Trophoblast cell (in vitro differentiated cells and primary cell): ENCODE measurements at regions not wholly inside any gene's neighbourhood (a gene's known extent, or its start where the extent isn't known, plus 50 kb on each side); places are given as distances from the start of the nearest gene placed in this dataset.

Experiments
- DNase-seq, 2 donors: peaks; one replicate each; pipeline ENCODE4 v3.0.0-alpha.2; 2016
- H2AFZ ChIP-seq: 2 replicates; pipeline ENCODE4 v1.6.1; 2013; ENCODE audit warnings: low read length, moderate library complexity, mild to moderate bottlenecking; ENCODE audit not compliant: insufficient read depth, poor library complexity
- H2AK5ac ChIP-seq: 2 replicates; pipeline ENCODE4 v1.6.1; 2013; ENCODE audit warnings: mild to moderate bottlenecking, low read length
- H2BK120ac ChIP-seq: 2 replicates; pipeline ENCODE4 v1.6.1; 2013; ENCODE audit warnings: low read length, mild to moderate bottlenecking, moderate library complexity; ENCODE audit not compliant: insufficient read depth, poor library complexity
- H2BK12ac ChIP-seq: 2 replicates; pipeline ENCODE4 v1.6.1; 2013; ENCODE audit warnings: mild to moderate bottlenecking, low read length, moderate library complexity
- H2BK5ac ChIP-seq: 2 replicates; pipeline ENCODE4 v1.6.1; 2013; ENCODE audit warnings: low read length, low read depth, moderate library complexity, mild to moderate bottlenecking; ENCODE audit not compliant: poor library complexity
- H3K14ac ChIP-seq: 2 replicates; pipeline ENCODE4 v1.6.1; 2013; ENCODE audit warnings: mild to moderate bottlenecking, low read length
- H3K18ac ChIP-seq: 2 replicates; pipeline ENCODE4 v1.6.1; 2013; ENCODE audit warnings: mild to moderate bottlenecking, low read length
- H3K23ac ChIP-seq: 2 replicates; pipeline ENCODE4 v1.6.1; 2013; ENCODE audit warnings: low read length
- H3K27ac ChIP-seq: 2 replicates; pipeline ENCODE4 v1.5.1; 2013; ENCODE audit warnings: low read depth, mild to moderate bottlenecking, inconsistent platforms, low read length, moderate library complexity
- H3K27me3 ChIP-seq: 2 replicates; pipeline ENCODE4 v1.6.1; 2013; ENCODE audit warnings: inconsistent platforms, mild to moderate bottlenecking, low read length, moderate library complexity; ENCODE audit not compliant: insufficient read depth
- H3K36me3 ChIP-seq, 2 experiments: 1 replicate in 1 of 2; 2 replicates in 1 of 2; pipeline ENCODE4 v1.6.1; 2013; ENCODE audit warnings: low read length in 2 of 2, mild to moderate bottlenecking in 2 of 2, moderate library complexity in 1 of 2; ENCODE audit not compliant: insufficient read depth in 2 of 2, control insufficient read depth in 1 of 2
- H3K4ac ChIP-seq: 2 replicates; pipeline ENCODE4 v1.6.1; 2013; ENCODE audit warnings: low read depth, mild to moderate bottlenecking, low read length, moderate library complexity
- H3K4me1 ChIP-seq, 2 experiments: 1 replicate in 1 of 2; 2 replicates in 1 of 2; pipeline ENCODE4 v1.6.1; 2013; ENCODE audit warnings: low read length in 2 of 2, mild to moderate bottlenecking in 2 of 2, moderate library complexity in 1 of 2; ENCODE audit not compliant: insufficient read depth in 2 of 2, control insufficient read depth in 1 of 2
- H3K4me2 ChIP-seq: 2 replicates; pipeline ENCODE4 v1.6.1; 2013; ENCODE audit warnings: inconsistent platforms, mild to moderate bottlenecking, low read length, moderate library complexity
- H3K4me3 ChIP-seq: 2 replicates; pipeline ENCODE4 v1.5.1; 2013; ENCODE audit warnings: mild to moderate bottlenecking, low read depth, low read length, inconsistent platforms
- H3K79me1 ChIP-seq: one replicate; pipeline ENCODE4 v1.6.1; 2013; ENCODE audit warnings: low read length
- H3K79me2 ChIP-seq: 2 replicates; pipeline ENCODE4 v1.6.1; 2013; ENCODE audit warnings: low read length, mild to moderate bottlenecking; ENCODE audit not compliant: control insufficient read depth, insufficient read depth, poor library complexity
- H3K9ac ChIP-seq: 2 replicates; pipeline ENCODE4 v1.6.1; 2013; ENCODE audit warnings: mild to moderate bottlenecking, low read length
- H3K9me3 ChIP-seq: 2 replicates; pipeline ENCODE4 v1.6.1; 2013; ENCODE audit warnings: low read depth, mild to moderate bottlenecking, control low read depth, inconsistent platforms, low read length; ENCODE audit not compliant: insufficient read depth
- H4K12ac ChIP-seq: 2 replicates; pipeline ENCODE4 v1.6.1; 2013; ENCODE audit warnings: low read depth, mild to moderate bottlenecking, low read length, moderate library complexity
- H4K8ac ChIP-seq: 2 replicates; pipeline ENCODE4 v1.6.1; 2013; ENCODE audit warnings: low read depth, mild to moderate bottlenecking, low read length, moderate library complexity
- H4K91ac ChIP-seq: one replicate; pipeline ENCODE4 v1.6.1; 2013; ENCODE audit warnings: low read depth, mild to moderate bottlenecking, low read length, moderate library complexity
- WGBS: extraction: QIAGEN DNeasy Blood & Tissue Kit; methylation state at CpG from one replicate; pipeline ENCODE4 v1.1.7; 2013; ENCODE audit warnings: missing lambda C conversion rate; ENCODE audit not compliant: insufficient read length, insufficient coverage; ENCODE audit errors: extremely low coverage; 5-methylcytosine and 5-hydroxymethylcytosine counted together

GRCh38 chr4:154677300-154677699 is 64.8 kb upstream of the FGG start:
- no CpG with 5 or more reads among the region's 1 CpG for WGBS
- no peak overlapping the region for H2BK12ac ChIP-seq

GRCh38 chr4:154677923-154678322 is 65.5 kb upstream of the FGG start:
- no peak overlapping the region for H4K12ac ChIP-seq
- no peak overlapping the region for H3K9ac ChIP-seq
- H3K4me2 ChIP-seq = no peak overlapping the region
- no peaks in the 10 kb centered on the region for H3K79me2 ChIP-seq
- H3K27ac ChIP-seq = no peak overlapping the region
- DNase-seq = no peak
- no peaks in the 10 kb centered on the region for H3K9me3 ChIP-seq
- no CpG with 5 or more reads among the region's 3 CpGs for WGBS
- no peak overlapping the region for H2AK5ac ChIP-seq
- no peak overlapping the region for H4K8ac ChIP-seq
- no peak overlapping the region for H3K18ac ChIP-seq
- H2BK12ac ChIP-seq = no peak overlapping the region
- no peaks in the 10 kb centered on the region for H3K4me1 ChIP-seq
- H3K4ac ChIP-seq = no peak overlapping the region
- no peak overlapping the region for H4K91ac ChIP-seq
- H3K4me3 ChIP-seq = no peak overlapping the region
- H3K36me3 ChIP-seq = no peaks in the 10 kb centered on the region
- H2BK120ac ChIP-seq = no peak overlapping the region
- H3K27me3 ChIP-seq = no peaks in the 10 kb centered on the region
- H3K79me1 ChIP-seq = no peaks in the 10 kb centered on the region
- H2AFZ ChIP-seq = no peak overlapping the region
- H2BK5ac ChIP-seq = no peak overlapping the region
- H3K14ac ChIP-seq = no peak overlapping the region
- H3K23ac ChIP-seq = no peak overlapping the region

More at GRCh38 chr4:154677300-154677699, 64.8 kb upstream of the FGG start:
- no peak overlapping the region for H3K27ac ChIP-seq
- H2BK120ac ChIP-seq = no peak overlapping the region
- no peak overlapping the region for H2BK5ac ChIP-seq
- H3K23ac ChIP-seq = no peak overlapping the region
- no peak overlapping the region for H2AK5ac ChIP-seq
- no peaks in the 10 kb centered on the region for H3K79me1 ChIP-seq
- no peak overlapping the region for H3K18ac ChIP-seq
- H4K8ac ChIP-seq = no peak overlapping the region
- no peak overlapping the region for H3K14ac ChIP-seq
- no peaks in the 10 kb centered on the region for H3K36me3 ChIP-seq
- no peak overlapping the region for H3K4me2 ChIP-seq
- H3K9me3 ChIP-seq = no peaks in the 10 kb centered on the region
- H3K79me2 ChIP-seq = no peaks in the 10 kb centered on the region
- H3K4me3 ChIP-seq = no peak overlapping the region
- no peak overlapping the region for H3K4ac ChIP-seq
- no peak overlapping the region for H2AFZ ChIP-seq
- no peak overlapping the region for H4K91ac ChIP-seq
- H3K27me3 ChIP-seq = no peaks in the 10 kb centered on the region
- H3K9ac ChIP-seq = no peak overlapping the region
- no peaks in the 10 kb centered on the region for H3K4me1 ChIP-seq
- no peak overlapping the region for H4K12ac ChIP-seq
- no peak for DNase-seq

- Histone ChIP-seq H4K12ac (no peak overlapping the region), H4K8ac (no peak overlapping the region), H2BK120ac (no peak overlapping the region), H3K27ac (no peak overlapping the region), H3K4me3 (no peak overlapping the region), H3K9ac (no peak overlapping the region), H2AFZ (no peak overlapping the region), H2BK5ac (no peak overlapping the region), H2AK5ac (no peak overlapping the region), H3K4me2 (no peak overlapping the region), H3K14ac (no peak overlapping the region), H4K91ac (no peak overlapping the region), H3K23ac (no peak overlapping the region), H2BK12ac (no peak overlapping the region), H3K9me3 (no peaks in the 10 kb centered on the region), H3K79me1 (no peaks in the 10 kb centered on the region), H3K4me1 (no peaks in the 10 kb centered on the region), H3K79me2 (no peaks in the 10 kb centered on the region), H3K27me3 (no peaks in the 10 kb centered on the region), H3K18ac (no peak overlapping the region), H3K4ac (no peak overlapping the region), H3K36me3 (no peaks in the 10 kb centered on the region)
- WGBS = no CpG with 5 or more reads among the region's 4 CpGs
- no peak for DNase-seq
Measured at GRCh38 chr4:154683956-154684681, 59.7 kb upstream of the LRAT start.

- no peak overlapping the region for H4K91ac ChIP-seq
- no CpG with 5 or more reads among the region's 1 CpG for WGBS
- no peak overlapping the region for H4K12ac ChIP-seq
- H3K9ac ChIP-seq = no peak overlapping the region
- no peak overlapping the region for H3K27ac ChIP-seq
- no peak overlapping the region for H2AK5ac ChIP-seq
- H3K9me3 ChIP-seq = no peaks in the 10 kb centered on the region
- no peak overlapping the region for H2BK12ac ChIP-seq
- no peak overlapping the region for H3K4ac ChIP-seq
- no peaks in the 10 kb centered on the region for H3K27me3 ChIP-seq
- H4K8ac ChIP-seq = no peak overlapping the region
- H2AFZ ChIP-seq = no peak overlapping the region
- no peak overlapping the region for H3K14ac ChIP-seq
- DNase-seq = peak in 1 of 2 donors; percentile 1
- no peak overlapping the region for H2BK120ac ChIP-seq
- H3K18ac ChIP-seq = no peak overlapping the region
- no peak overlapping the region for H3K23ac ChIP-seq
- H3K4me2 ChIP-seq = no peak overlapping the region
- no peak overlapping the region for H2BK5ac ChIP-seq
- no peaks in the 10 kb centered on the region for H3K4me1 ChIP-seq
- no peaks in the 10 kb centered on the region for H3K79me2 ChIP-seq
- no peaks in the 10 kb centered on the region for H3K79me1 ChIP-seq
- H3K36me3 ChIP-seq = no peaks in the 10 kb centered on the region
- H3K4me3 ChIP-seq = no peak overlapping the region
Measured at GRCh38 chr4:154686838-154687237, 57.0 kb upstream of the LRAT start.
